GM12865 (cell line): ENCODE measurements at regions not wholly inside any gene's neighbourhood (a gene's known extent, or its start where the extent isn't known, plus 50 kb on each side); places are given as distances from the start of the nearest gene placed in this dataset.

Experiments used
- DNase-seq: peaks from one replicate; pipeline ENCODE4 v3.0.0; 2010; ENCODE audit warnings: low read depth
- H3K4me3 ChIP-seq: 2 replicates; pipeline ENCODE4 v1.5.1; 2011; ENCODE audit warnings: mild to moderate bottlenecking, low read depth, low read length, control low read depth
- TF ChIP-seq, protein P1 (sequence below): IDR thresholded peaks from 2 replicates; pipeline ENCODE4 v1.5.1; 2011; ENCODE audit warnings: low read length, control low read depth, low read depth, inconsistent platforms; ENCODE audit not compliant: insufficient read depth; ENCODE audit errors: missing control alignments

DNA sequence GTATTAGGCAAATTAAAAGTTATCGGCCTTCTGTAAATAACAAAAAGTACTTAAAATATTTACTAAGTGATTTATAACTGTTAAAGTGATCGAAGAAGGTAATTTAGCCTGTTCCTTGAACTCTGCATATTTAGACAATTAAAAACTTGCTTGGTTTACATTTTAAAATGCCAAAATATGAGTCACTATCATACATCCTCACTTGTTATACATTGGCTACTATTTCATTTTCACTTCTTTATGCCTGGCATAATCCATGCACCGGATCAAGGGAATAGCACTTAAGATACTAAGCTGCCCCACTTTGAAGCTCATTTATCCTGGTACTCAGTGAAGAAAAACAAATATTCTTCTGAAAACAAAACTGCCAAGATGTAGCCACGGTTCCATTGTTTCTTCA lies 344.6 kb downstream of the UBE3D start:
- DNase-seq: no peak
- TF ChIP-seq, protein P1, sequence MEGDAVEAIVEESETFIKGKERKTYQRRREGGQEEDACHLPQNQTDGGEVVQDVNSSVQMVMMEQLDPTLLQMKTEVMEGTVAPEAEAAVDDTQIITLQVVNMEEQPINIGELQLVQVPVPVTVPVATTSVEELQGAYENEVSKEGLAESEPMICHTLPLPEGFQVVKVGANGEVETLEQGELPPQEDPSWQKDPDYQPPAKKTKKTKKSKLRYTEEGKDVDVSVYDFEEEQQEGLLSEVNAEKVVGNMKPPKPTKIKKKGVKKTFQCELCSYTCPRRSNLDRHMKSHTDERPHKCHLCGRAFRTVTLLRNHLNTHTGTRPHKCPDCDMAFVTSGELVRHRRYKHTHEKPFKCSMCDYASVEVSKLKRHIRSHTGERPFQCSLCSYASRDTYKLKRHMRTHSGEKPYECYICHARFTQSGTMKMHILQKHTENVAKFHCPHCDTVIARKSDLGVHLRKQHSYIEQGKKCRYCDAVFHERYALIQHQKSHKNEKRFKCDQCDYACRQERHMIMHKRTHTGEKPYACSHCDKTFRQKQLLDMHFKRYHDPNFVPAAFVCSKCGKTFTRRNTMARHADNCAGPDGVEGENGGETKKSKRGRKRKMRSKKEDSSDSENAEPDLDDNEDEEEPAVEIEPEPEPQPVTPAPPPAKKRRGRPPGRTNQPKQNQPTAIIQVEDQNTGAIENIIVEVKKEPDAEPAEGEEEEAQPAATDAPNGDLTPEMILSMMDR: no peak
- H3K4me3 ChIP-seq: no peak overlapping the region

DNA sequence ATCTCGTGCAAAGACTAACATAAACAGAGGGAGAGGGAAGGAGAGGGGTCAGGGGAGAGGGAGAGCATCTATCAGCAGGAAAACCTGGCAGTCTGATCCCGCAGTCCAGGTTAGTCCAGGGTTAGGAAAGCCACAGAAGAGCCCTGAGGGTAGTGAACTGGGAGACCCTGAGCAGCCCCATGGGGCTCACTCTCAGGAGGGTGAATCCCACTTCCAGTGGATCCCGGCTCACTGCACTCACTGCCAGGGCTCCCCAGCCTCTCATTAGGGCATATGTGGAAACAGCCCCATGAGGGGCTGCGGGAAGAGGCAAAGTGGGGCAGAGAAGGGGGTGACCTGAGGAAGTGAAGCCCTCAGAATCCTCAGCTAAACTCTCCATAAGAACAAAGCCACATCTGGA lies 329.9 kb downstream of the UBE3D start:
- DNase-seq: no peak
- H3K4me3 ChIP-seq: no peak overlapping the region
- TF ChIP-seq, protein P1: no peak

DNA sequence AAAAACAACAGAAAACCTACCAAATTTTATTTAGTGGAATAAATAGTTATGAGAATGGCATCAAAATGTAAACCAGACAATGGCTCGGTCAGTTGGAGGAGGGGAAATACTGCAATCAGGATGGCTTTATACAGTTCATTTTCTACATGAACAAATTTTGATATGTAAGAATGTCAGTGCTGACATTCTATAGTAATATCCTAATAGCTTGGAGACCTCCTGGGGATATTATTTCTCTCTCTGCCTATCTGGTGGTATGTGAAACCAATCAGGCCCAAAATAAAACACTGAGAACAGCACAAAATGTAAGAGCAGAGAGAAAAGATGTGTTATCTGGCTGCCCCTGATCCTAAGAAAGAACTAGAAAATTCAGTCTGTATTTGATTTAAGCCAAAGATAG lies 327.7 kb downstream of the UBE3D start:
- H3K4me3 ChIP-seq: no peak overlapping the region
- no peak for DNase-seq
- TF ChIP-seq, protein P1: no peak

DNA sequence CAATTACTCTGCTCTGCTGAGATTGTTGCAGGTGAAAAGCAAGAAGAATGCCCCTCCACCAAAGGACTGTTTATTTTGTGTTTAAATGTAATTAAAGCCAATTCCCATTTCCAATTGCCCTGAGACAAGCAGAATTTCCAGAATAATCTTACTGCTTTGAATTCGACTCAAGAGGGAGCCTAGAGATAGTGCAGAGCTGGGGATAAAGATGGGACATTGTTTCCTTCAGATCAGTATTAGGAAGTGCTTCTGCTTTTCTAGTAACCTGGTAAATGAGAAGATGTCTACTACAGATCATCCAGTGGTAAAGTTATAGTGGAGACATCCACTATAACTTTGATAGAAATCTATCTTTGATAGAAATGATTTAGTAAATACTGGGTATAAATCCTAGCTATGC lies 326.9 kb downstream of the UBE3D start:
- TF ChIP-seq, protein P1: no peak
- no peak overlapping the region for H3K4me3 ChIP-seq
- DNase-seq: no peak

DNA sequence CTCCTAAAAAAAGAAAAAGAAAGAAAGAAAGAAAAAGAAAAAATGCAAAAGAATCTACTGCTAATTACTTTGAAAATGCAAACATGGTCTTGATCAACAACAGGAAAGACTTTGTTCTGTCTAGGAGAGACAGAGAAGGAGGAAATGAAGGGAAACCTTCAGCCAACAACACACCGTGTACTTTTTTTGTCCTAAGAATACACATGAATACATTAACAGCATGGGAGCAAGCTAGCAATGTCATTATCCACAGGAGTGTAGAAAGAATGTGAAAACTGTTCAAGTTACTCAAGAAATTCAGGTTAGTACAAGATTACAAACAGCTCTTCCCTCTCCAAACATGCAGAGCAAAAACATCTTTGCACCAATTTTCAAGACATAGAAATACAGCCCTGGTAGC lies 326.3 kb downstream of the UBE3D start:
- TF ChIP-seq, protein P1: no peak
- no peak overlapping the region for H3K4me3 ChIP-seq
- DNase-seq: no peak

DNA sequence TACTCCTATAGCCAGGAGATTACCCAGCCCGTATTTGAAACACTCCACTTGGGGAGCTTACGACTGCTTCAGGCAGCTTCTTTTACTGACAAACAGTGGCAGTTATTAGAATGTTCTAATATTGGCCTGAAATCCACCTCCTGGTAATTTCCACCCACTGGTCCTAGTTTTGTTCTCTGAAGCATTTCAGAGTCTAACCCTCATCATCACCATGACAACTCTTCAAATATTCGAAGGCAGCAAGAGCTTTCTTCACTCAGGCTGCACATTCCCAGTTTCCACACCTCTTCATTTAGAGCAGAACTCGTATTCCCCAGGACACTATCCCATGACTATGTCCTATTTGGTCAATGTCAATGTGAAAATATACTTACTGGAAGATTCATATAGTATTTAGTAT lies 325.6 kb downstream of the UBE3D start:
- no peak overlapping the region for H3K4me3 ChIP-seq
- no peak for DNase-seq
- TF ChIP-seq, protein P1: no peak

DNA sequence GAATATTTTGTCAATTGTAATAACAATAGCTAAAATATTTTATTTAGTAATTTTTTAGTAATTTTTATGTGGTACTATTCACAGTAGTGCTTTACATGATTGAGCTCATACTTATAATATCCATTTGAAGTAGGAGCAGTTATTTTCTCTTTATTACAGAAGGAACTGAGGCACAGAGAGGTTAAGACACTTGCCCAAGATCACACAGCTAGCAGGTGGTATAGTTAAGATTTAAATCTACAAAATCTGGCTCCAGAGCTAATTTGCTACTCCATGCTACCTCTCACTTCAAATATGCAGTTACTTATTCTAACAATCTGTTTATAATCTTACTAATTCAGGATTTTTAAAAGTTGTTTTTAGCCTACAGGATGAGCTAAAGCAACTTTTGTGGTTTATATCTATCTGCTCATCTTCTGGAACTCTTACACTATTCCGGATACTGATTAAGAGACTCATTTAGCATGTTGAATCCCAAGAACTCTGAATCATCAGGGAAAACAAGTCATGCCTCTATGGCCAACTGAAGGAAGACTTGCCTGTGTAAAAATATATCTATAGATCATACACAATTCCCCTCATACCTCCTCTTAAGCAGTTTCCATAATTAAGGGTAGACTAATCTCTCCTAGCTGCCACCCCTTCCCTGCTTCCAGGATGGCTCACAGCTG lies 324.2 kb downstream of the UBE3D start:
- no peak overlapping the region for H3K4me3 ChIP-seq
- TF ChIP-seq, protein P1: no peak
- no peak for DNase-seq
